ENCODE measurements at regions not wholly inside any gene's neighbourhood (a gene's known extent, or its start where the extent isn't known, plus 50 kb on each side); places are given as distances from the start of the nearest gene placed in this dataset.

GRCh38 chr4:30836231-30836630 lies 116.1 kb downstream of the PCDH7 start:
- no peak for FAIRE-seq

GRCh38 chr4:30837131-30837539 lies 117.0 kb downstream of the PCDH7 start:
- FAIRE-seq (no peak), DNase-seq (ENCODE audit: insufficient read length, low spot score) (no peak)

More at GRCh38 chr4:30836231-30836630, 116.1 kb downstream of the PCDH7 start:
- no peak for DNase-seq (ENCODE audit: insufficient read length, low spot score)

- DNase-seq (ENCODE audit: insufficient read length, low spot score) (no peak), FAIRE-seq (no peak)
These were observed 117.7 kb downstream of the PCDH7 start for GRCh38 chr4:30837861-30838260.

GRCh38 chr4:30838331-30838730 lies 118.2 kb downstream of the PCDH7 start:
- DNase-seq (ENCODE audit: insufficient read length, low spot score) (no peak), FAIRE-seq (no peak)

GRCh38 chr4:30839583-30840520 lies 119.7 kb downstream of the PCDH7 start:
- DNase-seq (ENCODE audit: insufficient read length, low spot score) (no peak), FAIRE-seq (no peak)

- FAIRE-seq (no peak), DNase-seq (ENCODE audit: insufficient read length, low spot score) (no peak)
These were observed 120.4 kb downstream of the PCDH7 start for GRCh38 chr4:30840571-30840970.

GRCh38 chr4:30842142-30842541 lies 122.0 kb downstream of the PCDH7 start:
- FAIRE-seq (no peak), DNase-seq (ENCODE audit: insufficient read length, low spot score) (no peak)

- DNase-seq (ENCODE audit: insufficient read length, low spot score) (no peak), FAIRE-seq (no peak)
These were observed 122.5 kb downstream of the PCDH7 start for GRCh38 chr4:30842689-30843088.

- no peak for FAIRE-seq
- DNase-seq (ENCODE audit: insufficient read length, low spot score), result no peak
These were observed 124.9 kb downstream of the PCDH7 start for GRCh38 chr4:30844861-30845582.

GRCh38 chr4:30847167-30847566 lies 127.0 kb downstream of the PCDH7 start:
- DNase-seq (ENCODE audit: insufficient read length, low spot score), result no peak
- FAIRE-seq, result no peak

GRCh38 chr4:30847958-30848357 lies 127.8 kb downstream of the PCDH7 start:
- DNase-seq (ENCODE audit: insufficient read length, low spot score) (no peak), FAIRE-seq (no peak)

GRCh38 chr4:30854531-30854930 lies 134.4 kb downstream of the PCDH7 start:
- no peak for FAIRE-seq

GRCh38 chr4:30855232-30855631 lies 135.1 kb downstream of the PCDH7 start:
- DNase-seq (ENCODE audit: insufficient read length, low spot score), result no peak
- FAIRE-seq, result no peak

More at GRCh38 chr4:30854531-30854930, 134.4 kb downstream of the PCDH7 start:
- no peak for DNase-seq (ENCODE audit: insufficient read length, low spot score)

GRCh38 chr4:30856795-30857564 lies 136.8 kb downstream of the PCDH7 start:
- FAIRE-seq (no peak), DNase-seq (ENCODE audit: insufficient read length, low spot score) (no peak)

GRCh38 chr4:30860978-30861377 lies 140.8 kb downstream of the PCDH7 start:
- no peak for FAIRE-seq
- DNase-seq (ENCODE audit: insufficient read length, low spot score), result no peak

GRCh38 chr4:30862196-30862595 lies 142.0 kb downstream of the PCDH7 start:
- DNase-seq (ENCODE audit: insufficient read length, low spot score), result no peak
- no peak for FAIRE-seq

GRCh38 chr4:30863021-30863420 lies 142.9 kb downstream of the PCDH7 start:
- DNase-seq (ENCODE audit: insufficient read length, low spot score), result no peak
- FAIRE-seq, result no peak

- FAIRE-seq (no peak), DNase-seq (ENCODE audit: insufficient read length, low spot score) (no peak)
These were observed 145.5 kb downstream of the PCDH7 start for GRCh38 chr4:30865691-30866090.

- DNase-seq (ENCODE audit: insufficient read length, low spot score) (no peak), FAIRE-seq (no peak)
These were observed 146.2 kb downstream of the PCDH7 start for GRCh38 chr4:30866346-30866745.

- DNase-seq (ENCODE audit: insufficient read length, low spot score) (no peak), FAIRE-seq (no peak)
These were observed 146.7 kb downstream of the PCDH7 start for GRCh38 chr4:30866907-30867306.

- FAIRE-seq (no peak), DNase-seq (ENCODE audit: insufficient read length, low spot score) (no peak)
These were observed 147.3 kb downstream of the PCDH7 start for GRCh38 chr4:30867427-30867826.

Data from GM19239 (cell line).